ENCODE measurements at regions not wholly inside any gene's neighbourhood (a gene's known extent, or its start where the extent isn't known, plus 50 kb on each side); places are given as distances from the start of the nearest gene placed in this dataset.
A peak's percentile ranks its signal among the peaks of the same experiment; 100 is the strongest.

DNA sequence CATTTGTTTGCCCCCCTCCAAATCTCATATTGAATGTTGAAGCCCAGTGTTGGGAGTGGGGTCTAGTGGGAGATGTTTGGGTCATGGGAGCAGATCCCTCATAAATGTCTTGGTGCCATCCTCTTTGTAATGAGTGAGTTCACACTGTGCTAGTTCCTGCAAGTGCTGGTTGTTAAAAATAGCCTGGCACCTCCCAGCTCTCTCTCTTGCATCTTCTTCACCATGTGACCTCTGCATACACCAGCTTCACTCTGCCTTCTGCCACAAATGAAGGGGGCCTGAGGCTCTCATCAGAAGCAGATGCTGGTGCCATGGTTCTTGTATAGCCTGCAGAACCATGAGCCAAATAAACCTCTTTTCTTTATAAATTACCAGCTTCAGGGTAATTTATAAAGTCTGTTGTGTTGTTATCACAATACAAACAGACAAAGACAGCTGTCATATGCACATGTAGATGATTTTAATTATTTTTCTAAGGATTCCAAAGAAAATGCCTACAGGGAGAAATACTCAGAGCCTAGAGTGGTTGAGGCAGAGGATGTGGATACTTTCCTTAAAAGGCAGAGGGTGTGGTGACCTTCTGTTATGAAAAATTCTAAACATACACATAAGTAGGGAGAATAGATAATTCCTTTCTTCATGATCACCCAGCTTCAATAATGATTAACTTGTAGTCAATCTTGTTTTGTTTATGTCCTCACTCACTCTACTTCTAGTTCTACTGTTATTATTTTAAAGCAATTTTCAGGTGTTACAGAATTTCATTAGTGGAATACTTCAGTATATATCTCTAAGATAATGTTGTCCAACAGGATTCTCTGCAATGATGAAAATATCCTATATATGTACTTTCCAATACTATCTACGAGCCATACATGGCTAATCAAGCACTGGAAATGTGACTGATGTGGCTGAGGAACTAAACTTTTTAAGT is 75.1 kb upstream of the RANBP6 start:
- no peaks in the 10 kb centered on the region for H3K4me1 Mint-ChIP-seq
- ATAC-seq (replicated peaks) (no peak), DNase-seq (no peak)
- no peak overlapping the region for H3K4me3 Mint-ChIP-seq
- H3K36me3 Mint-ChIP-seq, result no peaks in the 10 kb centered on the region
- H3K27me3 Mint-ChIP-seq, result peaks cover 0 to 7% of the 10 kb centered on the region in 2 donors
- H3K27ac Mint-ChIP-seq, result no peak overlapping the region
- peaks cover 0 to 2% of the 10 kb centered on the region in 2 donors for H3K9me3 Mint-ChIP-seq

DNA sequence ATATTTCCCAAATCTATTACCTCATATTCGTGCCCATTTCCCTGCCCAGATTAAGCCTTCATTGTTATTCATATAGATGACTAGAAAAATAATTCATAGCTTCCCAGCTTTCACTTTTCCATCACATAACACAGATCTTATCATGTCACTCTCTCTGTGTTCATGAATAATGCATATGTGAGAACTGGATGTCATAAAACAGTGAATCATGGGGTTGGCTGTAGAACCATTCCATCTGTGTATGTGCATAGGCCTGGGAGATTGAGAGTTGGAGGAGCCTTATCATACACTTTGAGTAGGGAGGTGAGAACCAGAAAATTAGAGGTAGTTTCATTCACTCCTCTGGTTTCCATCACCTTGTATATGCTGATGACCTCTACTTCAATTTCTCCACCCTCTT is 73.9 kb upstream of the RANBP6 start:
- H3K9me3 Mint-ChIP-seq, result peaks cover 0 to 2% of the 10 kb centered on the region in 2 donors
- H3K36me3 Mint-ChIP-seq, result no peaks in the 10 kb centered on the region
- no peak for ATAC-seq (replicated peaks)
- H3K4me3 Mint-ChIP-seq, result no peak overlapping the region
- H3K27ac Mint-ChIP-seq, result no peak overlapping the region
- H3K4me1 Mint-ChIP-seq, result no peaks in the 10 kb centered on the region
- no peak for DNase-seq
- H3K27me3 Mint-ChIP-seq, result peaks cover 0 to under 1% of the 10 kb centered on the region in 2 donors

DNA sequence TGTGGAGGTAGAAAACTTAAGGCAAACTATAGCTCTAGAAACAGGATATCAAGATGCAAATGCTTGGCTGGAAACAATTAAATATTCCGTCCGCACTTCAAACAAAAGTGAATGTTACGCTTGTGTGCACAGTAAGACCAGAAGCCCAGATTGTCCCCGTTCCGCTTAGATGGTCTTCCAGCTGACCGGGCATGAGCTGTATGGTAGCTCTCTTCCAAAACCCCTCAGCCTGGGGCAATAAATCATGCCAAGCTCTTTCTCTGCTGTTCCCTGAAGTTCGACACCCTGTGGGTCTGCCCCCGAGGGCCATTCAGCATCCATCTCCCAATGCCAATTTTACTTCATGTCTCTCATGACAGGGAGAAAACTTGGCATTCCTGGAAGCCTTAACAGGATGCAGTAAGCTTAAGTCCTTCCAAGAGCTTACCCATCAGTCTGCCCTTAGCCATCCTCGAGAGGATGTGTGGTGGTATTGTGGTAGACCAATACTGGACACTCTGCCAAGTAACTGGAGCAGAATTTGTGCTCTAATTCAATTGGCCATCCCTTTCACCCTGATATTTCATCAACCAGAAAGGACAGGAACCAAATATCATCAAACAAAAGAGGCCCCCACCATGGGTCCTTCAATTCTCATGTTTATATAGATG is 70.7 kb upstream of the RANBP6 start:
- H3K27me3 Mint-ChIP-seq, result no peaks in the 10 kb centered on the region
- peaks cover 0 to 2% of the 10 kb centered on the region in 2 donors for H3K9me3 Mint-ChIP-seq
- ATAC-seq (replicated peaks) (no peak), DNase-seq (no peak)
- H3K27ac Mint-ChIP-seq, result no peak overlapping the region
- no peaks in the 10 kb centered on the region for H3K4me1 Mint-ChIP-seq
- H3K36me3 Mint-ChIP-seq, result no peaks in the 10 kb centered on the region
- H3K4me3 Mint-ChIP-seq, result no peak overlapping the region

DNA sequence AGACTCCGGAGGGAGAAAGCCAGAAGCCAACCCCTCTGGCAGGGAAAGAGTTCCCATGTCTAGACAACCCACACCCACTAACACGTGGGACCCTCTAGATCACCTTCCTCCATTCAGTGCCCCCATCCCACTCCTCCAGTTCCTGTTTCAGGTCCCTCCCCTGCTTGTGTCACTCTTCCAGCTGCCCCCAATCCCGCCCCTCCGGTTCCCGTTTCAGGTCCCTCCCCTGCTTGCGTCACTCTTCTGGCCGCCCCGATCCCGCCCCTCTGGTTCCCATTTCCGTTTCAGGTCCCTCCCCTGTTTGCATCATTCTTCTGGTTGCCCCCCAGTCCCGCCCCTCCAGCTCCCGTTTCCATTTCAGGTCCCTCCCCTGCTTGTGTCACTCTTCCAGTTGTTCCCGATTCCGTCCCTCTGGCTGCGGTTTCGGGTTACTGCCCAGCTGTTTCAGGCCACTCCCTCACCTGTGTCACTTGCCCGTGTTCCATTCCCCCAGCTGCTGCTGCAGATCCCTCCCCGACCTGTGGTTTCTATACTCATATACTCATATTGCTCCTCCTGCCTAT is 64.8 kb upstream of the RANBP6 start:
- peak; percentile 97 to 98 for ATAC-seq (replicated peaks)
- Mint-ChIP-seq H3K4me1 (peaks cover 5 to 20% of the 10 kb centered on the region in 2 donors), H3K36me3 (no peaks in the 10 kb centered on the region), H3K4me3 (peak overlapping the region; percentile 93), H3K27me3 (peaks cover 6 to 8% of the 10 kb centered on the region in 2 donors), H3K27ac (peak overlapping the region; percentile 90), H3K9me3 (no peaks in the 10 kb centered on the region)
- peak; percentile 61 for DNase-seq

DNA sequence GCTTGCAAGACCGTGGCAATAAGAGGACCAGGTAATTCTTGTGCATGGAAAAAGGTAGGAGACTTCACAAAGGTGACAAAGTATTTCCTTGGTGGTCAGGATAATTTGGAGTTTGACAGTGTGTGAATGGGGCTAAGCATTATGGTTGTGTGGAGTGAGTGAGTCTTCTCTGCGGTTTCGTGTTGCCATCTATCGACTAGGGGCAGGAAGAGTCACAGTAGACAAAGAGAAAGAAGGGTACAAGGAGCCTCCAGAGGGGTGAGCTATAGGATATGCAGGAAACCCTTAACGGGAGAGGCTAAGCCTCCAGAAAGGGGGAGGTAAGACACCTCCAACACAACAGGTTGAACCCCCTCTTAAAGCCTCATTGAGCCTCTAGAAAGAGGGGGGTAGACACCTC is 64.0 kb upstream of the RANBP6 start:
- ATAC-seq (replicated peaks), result no peak
- peaks cover 5 to 20% of the 10 kb centered on the region in 2 donors for H3K4me1 Mint-ChIP-seq
- H3K4me3 Mint-ChIP-seq, result peak overlapping the region; percentile 46 to 93
- peaks cover 6 to 8% of the 10 kb centered on the region in 2 donors for H3K27me3 Mint-ChIP-seq
- H3K27ac Mint-ChIP-seq, result no peak overlapping the region
- no peaks in the 10 kb centered on the region for H3K36me3 Mint-ChIP-seq
- H3K9me3 Mint-ChIP-seq, result no peaks in the 10 kb centered on the region
- DNase-seq, result no peak

DNA sequence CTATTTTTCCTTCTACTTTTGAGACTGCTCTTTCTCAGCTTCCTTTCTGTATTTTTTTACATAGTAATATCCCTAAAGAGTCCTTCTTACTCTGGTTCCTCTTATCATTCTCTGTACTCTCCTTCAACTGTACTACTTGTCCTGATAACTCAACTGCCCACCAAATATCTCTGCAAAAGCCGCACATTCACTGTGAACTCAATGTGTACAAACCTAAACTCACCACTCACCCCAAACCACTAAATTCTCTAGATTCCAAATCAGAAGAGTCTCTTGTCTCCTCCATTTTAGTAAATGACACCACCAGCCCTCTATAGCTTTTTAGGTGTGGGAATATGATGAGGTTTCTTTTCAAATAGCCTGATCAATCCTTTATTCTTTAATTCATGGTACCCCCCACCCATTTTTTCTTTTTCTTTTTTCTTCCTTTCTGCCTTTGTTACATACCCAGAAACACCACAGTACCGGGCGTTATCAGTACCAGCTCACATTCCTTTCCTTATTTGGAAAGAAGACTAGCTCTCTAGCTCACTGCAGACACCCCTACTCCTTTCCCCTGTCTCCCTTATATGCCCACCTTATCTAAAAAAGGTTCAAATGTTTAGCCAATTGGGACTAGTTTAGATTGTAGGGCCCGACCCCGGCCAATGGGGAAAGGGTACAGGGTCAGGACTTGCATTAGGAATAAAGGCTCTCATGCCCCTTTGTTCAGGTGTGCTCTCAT is 63.1 kb upstream of the RANBP6 start:
- peaks cover 6 to 8% of the 10 kb centered on the region in 2 donors for H3K27me3 Mint-ChIP-seq
- no peak for DNase-seq
- H3K4me1 Mint-ChIP-seq, result peaks cover 5 to 20% of the 10 kb centered on the region in 2 donors
- no peaks in the 10 kb centered on the region for H3K9me3 Mint-ChIP-seq
- ATAC-seq (replicated peaks), result no peak
- no peaks in the 10 kb centered on the region for H3K36me3 Mint-ChIP-seq
- no peak overlapping the region for H3K4me3 Mint-ChIP-seq
- no peak overlapping the region for H3K27ac Mint-ChIP-seq

DNA sequence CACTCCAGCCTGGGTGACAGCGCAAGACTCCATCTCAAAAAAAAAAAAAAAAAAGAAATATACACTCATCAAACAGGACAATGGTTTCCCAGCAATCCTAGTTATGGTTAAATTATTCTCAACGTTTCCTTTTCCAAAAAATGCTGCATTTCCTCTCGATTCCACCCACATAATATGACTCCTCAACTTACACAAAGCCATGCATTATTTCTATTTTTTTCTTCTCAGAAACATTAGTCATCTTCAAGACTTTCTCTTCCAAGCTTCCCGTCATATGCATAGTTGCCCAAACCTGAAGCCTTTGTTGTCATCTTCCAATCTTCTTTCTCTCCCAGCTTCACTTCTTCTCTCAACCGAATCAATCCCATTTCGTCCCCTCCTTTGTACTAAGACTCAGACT is 61.4 kb upstream of the RANBP6 start:
- peaks cover 6 to 8% of the 10 kb centered on the region in 2 donors for H3K27me3 Mint-ChIP-seq
- H3K27ac Mint-ChIP-seq, result no peak overlapping the region
- ATAC-seq (replicated peaks), result no peak
- H3K4me3 Mint-ChIP-seq, result no peak overlapping the region
- peaks cover 5 to 20% of the 10 kb centered on the region in 2 donors for H3K4me1 Mint-ChIP-seq
- DNase-seq, result no peak
- H3K9me3 Mint-ChIP-seq, result no peaks in the 10 kb centered on the region
- H3K36me3 Mint-ChIP-seq, result no peaks in the 10 kb centered on the region

DNA sequence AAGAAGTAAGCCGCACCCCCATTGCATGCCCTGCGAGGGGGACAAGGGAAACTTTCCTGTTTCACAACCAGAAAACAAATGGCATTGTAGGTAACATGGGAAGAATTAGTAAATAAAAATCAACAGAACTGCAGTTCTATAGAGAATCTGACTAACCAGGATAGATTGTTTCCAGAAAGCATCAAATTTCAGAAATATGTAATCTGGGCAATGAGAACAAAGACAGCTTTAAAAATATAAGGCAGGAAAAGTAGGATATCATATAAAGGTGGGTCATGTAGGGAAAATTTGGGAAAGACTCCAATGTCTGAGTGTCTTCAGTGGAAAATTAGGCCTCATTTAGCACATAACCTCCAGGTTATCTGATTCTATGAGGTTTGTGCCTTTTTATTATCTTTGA is 58.3 kb upstream of the RANBP6 start:
- peaks cover 4 to 6% of the 10 kb centered on the region in 2 donors for H3K27me3 Mint-ChIP-seq
- peaks cover 0 to 1% of the 10 kb centered on the region in 2 donors for H3K9me3 Mint-ChIP-seq
- peaks cover 0 to 4% of the 10 kb centered on the region in 2 donors for H3K36me3 Mint-ChIP-seq
- H3K27ac Mint-ChIP-seq, result no peak overlapping the region
- ATAC-seq (replicated peaks) (no peak), DNase-seq (no peak)
- H3K4me3 Mint-ChIP-seq, result no peak overlapping the region
- peaks cover 4 to 13% of the 10 kb centered on the region in 2 donors for H3K4me1 Mint-ChIP-seq

DNA sequence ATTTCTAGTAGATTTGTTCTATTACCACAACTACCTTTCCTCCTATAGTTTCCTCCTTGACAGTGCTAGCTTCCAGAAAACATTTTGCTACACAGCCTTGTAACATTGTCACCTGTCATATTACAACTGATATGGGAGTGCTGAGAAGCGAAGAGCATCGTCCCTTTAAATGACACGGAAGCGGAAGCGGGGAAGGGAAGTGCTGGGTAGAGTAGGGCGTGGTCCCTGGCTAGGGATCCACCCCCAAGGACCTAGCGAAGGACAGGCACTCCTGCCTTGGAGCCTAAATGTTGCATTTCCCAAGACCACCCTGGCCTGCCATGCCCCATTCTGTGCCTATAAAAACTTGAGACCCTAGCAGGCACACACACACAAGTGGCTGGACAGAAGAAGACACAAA is 57.4 kb upstream of the RANBP6 start:
- DNase-seq, result no peak
- H3K36me3 Mint-ChIP-seq, result peaks cover 0 to 4% of the 10 kb centered on the region in 2 donors
- ATAC-seq (replicated peaks), result no peak
- peaks cover 6 to 18% of the 10 kb centered on the region in 2 donors for H3K4me1 Mint-ChIP-seq
- no peak overlapping the region for H3K27ac Mint-ChIP-seq
- peaks cover 0 to 3% of the 10 kb centered on the region in 2 donors for H3K9me3 Mint-ChIP-seq
- peaks cover 4 to 6% of the 10 kb centered on the region in 2 donors for H3K27me3 Mint-ChIP-seq
- no peak overlapping the region for H3K4me3 Mint-ChIP-seq

DNA sequence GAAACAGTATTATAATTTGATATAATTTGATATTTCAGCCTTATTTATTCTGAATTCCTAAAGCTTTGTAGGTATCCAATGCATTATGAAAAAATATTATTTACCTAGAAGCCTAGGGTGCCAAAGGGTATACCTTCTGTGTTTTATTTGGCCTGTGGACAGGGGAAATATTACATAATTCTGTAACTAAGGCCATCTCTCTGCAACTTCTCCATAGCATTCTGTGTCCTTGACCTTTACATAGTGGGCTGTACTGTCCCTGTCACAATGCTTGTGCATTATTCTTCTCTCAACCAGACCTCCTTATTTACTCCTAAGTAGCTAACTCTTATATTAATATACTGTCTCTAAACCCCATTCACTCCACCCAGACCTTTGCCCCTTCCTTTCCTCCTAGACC is 57.0 kb upstream of the RANBP6 start:
- no peak overlapping the region for H3K27ac Mint-ChIP-seq

DNA sequence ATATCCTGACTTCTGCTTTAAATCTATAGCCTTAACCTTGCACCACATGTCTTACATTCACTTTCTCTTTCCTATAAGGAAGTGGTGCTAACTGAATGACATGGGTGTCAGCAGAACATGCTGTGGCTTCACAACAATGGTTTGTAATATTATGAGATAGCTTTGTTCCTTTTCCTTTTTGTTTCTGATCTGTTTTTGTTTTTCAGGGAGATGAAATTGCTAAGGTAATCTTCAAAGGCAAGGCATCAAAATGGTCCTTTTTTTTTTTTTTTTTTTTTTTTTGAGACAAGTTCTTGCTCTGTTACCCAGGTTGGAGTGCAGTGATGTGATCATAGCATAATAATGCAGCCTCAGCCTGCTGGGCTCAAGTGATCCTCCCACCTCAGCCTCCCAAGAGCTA is 53.6 kb upstream of the RANBP6 start:
- Mint-ChIP-seq H3K27ac (peak overlapping the region; percentile 78), H3K4me3 (peak overlapping the region; percentile 60 to 64), H3K27me3 (peaks cover 7 to 8% of the 10 kb centered on the region in 2 donors), H3K4me1 (peaks cover 6 to 18% of the 10 kb centered on the region in 2 donors), H3K36me3 (peaks cover 4 to 6% of the 10 kb centered on the region in 2 donors), H3K9me3 (peaks cover 3 to 4% of the 10 kb centered on the region in 2 donors)
- ATAC-seq (replicated peaks) (peak; percentile 100), DNase-seq (no peak)

More for the DNA sequence above, 57.0 kb upstream of the RANBP6 start:
- Mint-ChIP-seq H3K36me3 (peaks cover under 1 to 5% of the 10 kb centered on the region in 2 donors), H3K4me1 (peaks cover 6 to 18% of the 10 kb centered on the region in 2 donors), H3K9me3 (peaks cover 0 to 3% of the 10 kb centered on the region in 2 donors), H3K4me3 (no peak overlapping the region), H3K27me3 (peaks cover 4 to 6% of the 10 kb centered on the region in 2 donors)
- no peak for ATAC-seq (replicated peaks)
- no peak for DNase-seq

DNA sequence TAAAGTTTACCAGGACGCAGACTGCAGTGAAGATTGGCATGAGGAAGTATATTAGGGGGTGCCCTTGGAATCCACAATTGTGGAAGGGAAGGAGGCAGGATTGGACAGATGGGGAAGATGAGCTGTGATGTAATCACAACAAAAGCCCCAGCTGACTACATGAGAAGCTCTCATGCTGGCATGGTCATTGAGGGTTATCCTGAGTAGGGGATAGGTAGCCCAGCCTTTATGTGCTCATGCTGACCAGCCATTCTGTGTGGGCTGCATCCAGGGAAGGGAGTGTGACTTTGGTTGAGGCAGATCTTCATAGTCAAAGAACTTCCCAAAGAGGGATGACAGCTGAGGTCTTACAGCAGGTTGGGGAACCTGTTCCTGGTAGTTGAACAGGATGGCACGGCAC is 52.0 kb upstream of the RANBP6 start:
- H3K27ac Mint-ChIP-seq, result no peak overlapping the region
- DNase-seq (no peak), ATAC-seq (replicated peaks) (no peak)
- H3K9me3 Mint-ChIP-seq, result peaks cover 3 to 4% of the 10 kb centered on the region in 2 donors
- no peak overlapping the region for H3K4me3 Mint-ChIP-seq
- peaks cover 4 to 6% of the 10 kb centered on the region in 2 donors for H3K36me3 Mint-ChIP-seq
- H3K27me3 Mint-ChIP-seq, result peaks cover 9 to 20% of the 10 kb centered on the region in 2 donors
- peaks cover 6 to 18% of the 10 kb centered on the region in 2 donors for H3K4me1 Mint-ChIP-seq

Measured in stimulated activated naive B cell treated with anti-CD40 and anti-IgM and Interleukin-4, amounts not matched to agents 10 μg/mL and 1 μg/mL and 100 μg/mL, for 72 hours (primary cell).